ENCODE measurements at regions not wholly inside any gene's neighbourhood (a gene's known extent, or its start where the extent isn't known, plus 50 kb on each side); places are given as distances from the start of the nearest gene placed in this dataset.

GRCh38 chr3:24953060-24953771, 458.6 kb upstream of the THRB start:
- no peak for TF ChIP-seq POLR2A (IDR thresholded peaks at IDR 0.05)
- TF ChIP-seq CTCF (IDR thresholded peaks at IDR 0.05), result no peak
